Activated T-cell treated with anti-CD3 and anti-CD28 coated beads for 4 hours (primary cell): ENCODE measurements at regions not wholly inside any gene's neighbourhood (a gene's known extent, or its start where the extent isn't known, plus 50 kb on each side); places are given as distances from the start of the nearest gene placed in this dataset.

ENCODE experiments used
- DNase-seq: peaks from one replicate; pipeline ENCODE4 v3.0.0-alpha.2; 2020

DNA sequence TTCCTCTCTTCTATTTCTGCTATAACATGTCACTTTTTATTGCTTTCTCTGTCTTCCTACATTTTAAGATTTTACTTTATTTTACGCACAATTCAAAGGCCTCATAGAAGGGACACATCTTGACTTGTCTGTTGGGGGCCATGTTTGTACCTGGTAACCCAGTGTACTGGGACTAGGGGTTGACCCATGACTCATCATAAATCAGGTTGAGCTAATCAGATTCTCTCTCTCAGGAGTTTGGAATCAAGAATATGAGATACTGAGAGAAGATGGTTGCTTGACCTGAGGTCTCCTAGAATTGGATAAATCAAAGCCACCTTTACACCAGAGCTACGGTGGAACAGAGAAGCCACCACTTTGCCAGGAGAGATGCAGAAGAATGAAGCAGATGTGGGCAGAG, 153.0 kb downstream of the UXS1 start:
- no peak for DNase-seq

- no peak for DNase-seq
Observed at GRCh38 chr2:106039634-106040315, 154.3 kb downstream of the UXS1 start.

GRCh38 chr2:106038601-106039375, 155.3 kb downstream of the UXS1 start:
- no peak for DNase-seq

GRCh38 chr2:106037932-106038331, 156.2 kb downstream of the UXS1 start:
- no peak for DNase-seq

GRCh38 chr2:106037262-106037661, 156.8 kb downstream of the UXS1 start:
- no peak for DNase-seq

GRCh38 chr2:106034325-106034724, 159.8 kb downstream of the UXS1 start:
- DNase-seq: no peak

DNA sequence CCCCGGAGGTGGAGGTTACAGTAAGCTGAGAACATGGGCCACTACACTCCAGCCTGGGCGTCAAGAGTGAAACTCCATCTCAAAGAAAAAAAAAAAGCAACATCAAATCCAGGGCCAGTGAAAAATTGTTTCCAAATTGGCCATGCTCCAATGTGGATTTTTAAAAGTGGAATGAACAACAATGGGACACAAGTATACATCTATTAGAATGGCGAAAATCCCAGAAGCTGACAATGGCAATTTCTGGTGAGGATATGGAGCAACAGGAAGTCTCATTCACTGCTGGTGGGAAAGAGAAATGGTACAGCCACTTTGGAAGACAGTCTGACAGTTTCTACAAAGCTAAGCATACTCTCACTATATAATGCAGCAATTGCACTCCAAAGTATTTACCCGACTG, 161.4 kb downstream of the UXS1 start:
- no peak for DNase-seq

DNA sequence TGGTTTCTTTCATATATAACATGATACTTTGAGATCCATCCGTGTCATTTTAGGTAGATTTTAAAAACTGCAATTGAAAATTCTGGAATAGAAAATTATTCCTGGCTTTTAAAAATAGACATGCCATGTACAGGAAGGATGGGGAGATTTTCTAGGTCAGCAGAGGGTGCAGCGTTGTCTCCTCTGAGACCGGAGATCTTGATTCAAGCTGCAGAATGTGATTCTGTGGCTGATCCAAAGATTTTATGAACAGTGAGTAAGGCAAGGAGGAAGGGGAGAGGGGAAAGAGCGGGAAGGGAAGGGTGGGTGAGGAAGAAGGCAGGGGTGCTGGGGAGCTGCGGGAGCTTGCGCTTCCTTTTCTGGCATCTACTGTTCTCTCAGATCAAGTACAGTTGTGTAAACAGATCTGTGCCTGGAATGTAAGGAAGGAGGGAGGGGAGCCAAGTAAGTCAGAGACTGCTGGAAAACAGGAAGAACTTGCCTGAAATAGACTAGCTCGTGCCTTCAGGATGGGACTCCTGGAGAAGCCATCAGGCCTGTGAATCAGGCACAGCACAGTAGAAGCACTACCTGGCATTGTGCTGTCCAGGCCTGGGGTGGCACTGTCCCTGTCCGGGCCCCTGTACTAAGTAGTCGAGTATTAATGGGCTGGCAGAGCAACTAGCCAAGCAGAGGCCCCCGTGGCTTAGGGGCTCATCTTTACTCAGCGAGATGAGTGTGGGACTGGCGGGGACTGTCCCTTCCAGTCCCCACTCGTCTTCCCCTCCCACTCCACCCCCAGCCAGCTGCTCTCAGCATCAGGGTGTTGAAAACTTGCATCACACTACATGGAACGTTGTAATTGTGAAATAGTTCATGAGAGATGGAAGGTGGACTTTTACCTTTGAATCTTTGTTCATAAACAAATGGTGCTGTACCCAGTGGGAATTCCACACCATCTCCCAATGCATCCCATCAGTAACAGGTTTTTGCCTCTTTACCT, 163.5 kb downstream of the UXS1 start:
- peak; percentile 8 for DNase-seq

DNA sequence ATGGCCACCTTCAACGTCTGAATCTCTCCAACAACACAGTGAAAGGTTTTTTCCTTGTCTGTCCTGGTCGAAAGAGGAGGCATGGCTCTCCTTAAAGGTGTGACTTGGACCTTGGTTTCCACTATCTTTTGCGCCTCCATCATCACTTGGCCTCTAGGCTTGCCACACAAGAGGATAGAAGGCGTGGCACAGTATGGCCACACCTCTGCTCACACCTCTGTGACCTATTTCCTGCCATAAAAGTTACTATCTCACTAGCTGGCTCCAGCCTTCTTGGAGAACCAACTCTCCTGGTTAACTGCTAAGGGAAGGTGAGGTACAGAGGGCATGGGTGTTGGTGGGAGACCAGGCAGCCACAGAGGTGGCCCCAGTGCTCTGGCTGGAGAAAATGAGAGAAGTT, 165.9 kb downstream of the UXS1 start:
- DNase-seq: no peak

GRCh38 chr2:106026271-106027190, 167.6 kb downstream of the UXS1 start:
- DNase-seq: no peak

- DNase-seq: no peak
Observed at GRCh38 chr2:106025796-106026195, 168.3 kb downstream of the UXS1 start.

DNA sequence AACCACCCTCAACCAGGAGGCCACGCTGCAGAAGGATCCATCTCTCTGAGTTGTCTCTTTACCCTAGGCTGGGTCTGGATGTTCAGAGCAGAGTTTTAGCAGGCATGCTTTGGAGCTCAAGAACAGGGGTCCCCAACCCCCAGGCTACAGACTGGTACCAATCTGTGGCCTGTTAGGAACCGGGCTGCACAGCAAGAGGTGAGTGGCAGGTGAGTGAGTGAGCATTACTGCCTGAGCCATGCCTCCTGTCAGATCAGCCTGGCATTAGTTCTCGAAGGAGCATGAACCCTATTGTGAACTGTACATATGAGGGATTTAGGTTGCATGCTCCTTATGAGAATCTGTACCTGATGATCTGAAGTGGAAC, 172.5 kb downstream of the UXS1 start:
- no peak for DNase-seq

- no peak for DNase-seq
Observed at GRCh38 chr2:106020821-106021661, 173.1 kb downstream of the UXS1 start.

- no peak for DNase-seq
Observed at GRCh38 chr2:106020032-106020431, 174.1 kb downstream of the UXS1 start.

- DNase-seq: no peak
Observed at GRCh38 chr2:106018141-106018540, 176.0 kb downstream of the UXS1 start.

DNA sequence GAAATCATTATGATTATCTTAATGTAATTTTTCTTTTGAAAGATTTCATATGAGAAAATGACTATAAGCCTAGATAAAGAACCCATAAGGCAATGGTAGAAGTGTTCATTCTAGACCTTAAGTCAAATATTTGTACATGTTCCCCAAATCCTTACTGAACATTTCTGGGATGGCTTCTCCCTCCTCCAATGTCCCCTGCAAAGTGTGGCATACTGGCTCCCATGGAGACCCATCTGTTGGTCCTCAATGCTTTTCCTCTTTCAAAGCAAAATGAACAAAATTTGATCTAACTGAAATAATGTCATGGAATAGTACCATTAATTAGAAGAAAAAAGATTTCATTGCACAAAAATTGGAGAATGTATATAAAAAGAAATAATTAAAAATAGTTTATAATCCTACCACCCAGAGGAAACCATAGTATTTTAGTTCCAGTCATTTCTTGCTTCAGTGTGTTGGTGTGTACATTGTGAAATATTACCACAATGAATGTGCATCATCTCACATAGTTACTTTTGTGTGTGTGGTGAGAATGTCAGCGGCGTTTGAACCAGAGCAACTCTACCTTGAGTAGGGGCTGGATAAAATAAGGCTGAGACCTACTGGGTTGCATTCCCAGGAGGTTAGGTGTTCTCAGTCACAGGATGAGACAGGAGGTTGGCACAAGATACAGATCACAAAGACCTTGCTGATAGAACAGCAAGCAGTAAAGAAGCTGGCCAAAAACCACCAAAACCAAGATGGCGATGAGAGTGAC, 181.3 kb downstream of the UXS1 start:
- DNase-seq: no peak

DNA sequence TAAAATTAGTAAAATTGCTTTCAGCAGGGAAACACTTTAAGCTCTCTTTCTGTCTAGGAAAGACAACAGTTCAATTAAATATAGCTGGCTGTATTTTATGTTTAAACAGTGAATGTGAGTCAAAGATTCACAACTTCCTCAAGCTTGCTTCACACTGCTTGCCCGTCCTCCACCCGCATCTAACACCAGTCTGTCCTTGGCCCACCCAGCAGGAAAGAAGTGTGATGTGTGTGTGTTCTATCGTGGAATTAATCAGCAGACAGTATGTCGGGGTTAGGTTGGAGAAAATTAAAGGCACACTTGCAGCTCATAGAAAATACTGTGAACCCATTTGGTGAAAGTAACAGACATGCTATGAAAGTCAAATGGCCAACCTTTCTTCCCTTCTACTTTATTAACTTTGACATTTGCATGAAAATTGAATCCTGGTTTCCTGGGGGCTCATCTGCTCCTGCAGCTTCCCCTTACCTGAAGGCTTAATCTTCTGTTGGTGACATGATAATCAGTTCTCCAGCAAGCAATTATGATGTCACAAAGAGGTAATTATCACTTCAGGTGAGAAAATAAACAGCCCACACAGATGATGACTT, 182.0 kb downstream of the UXS1 start:
- DNase-seq: no peak

DNA sequence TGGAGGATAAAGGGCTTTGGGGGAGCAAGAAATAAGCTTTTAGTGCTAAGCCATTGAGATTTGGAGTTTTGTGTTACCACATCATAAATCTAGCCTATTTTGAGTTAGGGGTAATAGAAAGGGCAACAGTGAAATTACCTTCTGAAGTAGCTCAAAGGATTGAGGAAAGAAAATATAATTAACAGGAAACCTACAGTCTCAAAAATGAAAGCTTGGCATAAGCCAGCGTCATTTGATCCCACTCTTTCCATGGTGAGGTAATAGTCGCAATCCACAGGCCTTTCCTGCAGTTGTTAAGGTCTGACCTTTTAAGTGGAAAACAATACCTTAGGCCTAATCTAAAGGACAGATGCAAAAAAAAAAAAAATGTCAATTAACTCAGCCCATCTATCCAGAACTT, 182.7 kb downstream of the UXS1 start:
- no peak for DNase-seq

DNA sequence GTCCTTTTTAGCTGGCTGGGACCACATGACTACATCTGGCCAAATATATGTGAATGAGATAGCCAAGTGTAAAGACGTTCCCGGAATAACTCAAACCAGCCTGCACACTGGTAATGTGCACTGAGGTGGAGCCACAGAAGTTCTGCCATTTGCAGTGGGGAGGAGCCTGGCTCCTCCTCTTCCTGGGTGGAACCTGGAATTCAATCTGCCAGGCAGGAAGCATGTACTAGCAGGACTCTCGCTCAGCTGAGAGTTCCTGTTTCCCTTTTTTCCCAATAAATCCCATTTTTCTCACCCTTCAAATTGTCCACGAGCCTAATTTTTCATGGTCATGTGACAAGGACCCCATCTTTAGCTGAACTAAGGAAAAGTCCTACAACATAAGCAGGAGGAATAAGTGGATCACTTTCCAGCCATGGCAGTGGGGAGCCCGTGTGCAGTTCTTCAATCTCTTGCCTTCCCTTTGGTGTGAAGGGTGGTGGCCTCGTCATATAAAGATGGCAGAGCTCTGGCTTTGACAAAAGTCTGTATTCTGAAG, 183.2 kb downstream of the UXS1 start:
- no peak for DNase-seq

DNA sequence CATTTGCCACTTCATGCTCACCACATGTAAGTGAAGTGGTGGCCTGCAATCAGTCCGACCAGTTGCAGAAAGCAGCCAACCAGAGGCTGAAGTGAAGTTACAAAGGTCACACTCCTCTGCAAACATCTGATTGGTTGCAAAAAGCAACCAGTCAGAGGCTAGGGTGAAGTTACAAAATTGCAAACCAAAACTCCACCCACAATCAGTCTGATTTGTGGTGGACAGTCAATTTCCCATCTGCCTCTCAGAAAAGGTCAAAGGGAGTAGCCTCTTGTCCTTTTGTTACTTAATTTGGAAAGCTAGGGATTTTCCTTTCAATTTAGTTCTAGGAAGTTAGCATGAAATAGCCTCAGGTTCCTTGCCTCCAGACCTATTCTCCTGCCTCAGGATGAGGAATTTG, 185.0 kb downstream of the UXS1 start:
- no peak for DNase-seq
